ENCODE measurements at regions not wholly inside any gene's neighbourhood (a gene's known extent, or its start where the extent isn't known, plus 50 kb on each side); places are given as distances from the start of the nearest gene placed in this dataset.
"Not testable (repeated sequence)": the region's sequence is repeated elsewhere in the genome, so short reads cannot be mapped to it uniquely, and the experiment has no call there.

DNA sequence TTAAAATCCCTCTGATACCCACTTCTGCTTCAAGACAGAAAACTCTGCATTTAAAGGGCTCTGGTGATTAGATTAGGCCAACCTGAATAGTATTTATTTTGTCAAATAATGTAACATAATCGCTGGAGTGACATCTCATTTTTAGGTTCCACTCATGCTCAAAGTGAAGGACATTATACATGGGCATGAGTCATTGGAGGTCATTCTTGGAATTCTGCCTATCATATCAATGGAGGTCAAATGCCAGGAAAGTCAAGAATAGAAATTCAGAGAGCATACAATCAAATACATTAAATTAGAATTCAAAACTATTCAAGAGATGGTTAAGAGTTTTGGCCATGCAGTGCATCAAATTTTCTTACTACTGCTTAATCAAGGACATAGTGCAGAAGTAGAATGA is 50.8 kb upstream of the PRSS1 start:
- DNase-seq, result no peak

DNA sequence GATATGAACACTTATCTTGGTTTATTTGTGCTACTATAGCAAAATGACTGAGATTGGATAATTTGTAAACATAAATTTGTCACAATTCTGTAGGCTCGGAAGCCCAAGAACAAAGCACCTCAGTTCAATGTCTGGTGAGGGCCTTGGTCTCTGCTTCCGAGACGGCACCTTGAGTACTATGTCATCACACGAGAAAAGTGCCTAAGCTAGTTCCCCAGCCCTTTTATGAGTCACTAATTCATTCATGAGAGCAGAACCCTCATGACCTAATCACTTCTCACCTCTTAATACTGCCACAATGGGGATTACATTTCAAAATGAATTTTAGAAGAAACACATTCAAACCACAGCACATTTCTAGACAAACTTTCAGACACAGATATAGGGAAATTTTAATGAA is 52.0 kb upstream of the PRSS1 start:
- no peak for DNase-seq

DNA sequence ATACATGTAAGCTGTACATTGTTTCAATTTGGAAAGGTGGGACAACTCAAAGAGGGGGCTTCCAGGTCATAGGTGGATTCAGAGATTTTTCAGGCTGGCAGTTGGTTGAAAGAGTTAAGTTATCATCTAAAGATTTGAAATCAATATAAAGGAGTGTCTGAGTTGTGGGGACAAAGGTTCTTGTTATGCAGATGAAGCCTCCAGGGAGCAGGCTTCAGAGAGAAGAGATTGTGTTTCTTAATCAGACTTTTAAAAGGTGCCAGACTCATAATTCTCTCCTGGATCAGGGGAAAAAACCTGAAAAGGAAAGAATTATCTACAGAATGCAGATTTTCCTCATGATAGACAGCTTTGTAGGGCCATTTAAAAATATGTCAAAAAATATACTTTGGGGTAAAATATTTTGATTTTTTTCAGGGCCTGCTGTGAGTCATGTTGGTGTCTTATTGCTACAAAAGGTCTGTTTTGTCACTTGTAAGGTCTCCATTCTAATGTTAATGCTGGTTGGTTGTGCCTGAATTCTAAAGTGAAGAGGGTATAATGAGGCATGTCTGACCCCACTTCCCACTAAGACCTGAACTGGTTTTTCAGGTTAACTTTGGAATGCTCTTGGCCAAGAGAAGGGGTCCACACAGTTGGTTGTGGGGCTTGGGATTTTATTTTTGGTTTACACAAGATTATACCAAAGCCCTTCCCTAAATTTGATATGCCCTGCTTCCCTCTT is 52.7 kb upstream of the PRSS1 start:
- DNase-seq, result no peak

DNA sequence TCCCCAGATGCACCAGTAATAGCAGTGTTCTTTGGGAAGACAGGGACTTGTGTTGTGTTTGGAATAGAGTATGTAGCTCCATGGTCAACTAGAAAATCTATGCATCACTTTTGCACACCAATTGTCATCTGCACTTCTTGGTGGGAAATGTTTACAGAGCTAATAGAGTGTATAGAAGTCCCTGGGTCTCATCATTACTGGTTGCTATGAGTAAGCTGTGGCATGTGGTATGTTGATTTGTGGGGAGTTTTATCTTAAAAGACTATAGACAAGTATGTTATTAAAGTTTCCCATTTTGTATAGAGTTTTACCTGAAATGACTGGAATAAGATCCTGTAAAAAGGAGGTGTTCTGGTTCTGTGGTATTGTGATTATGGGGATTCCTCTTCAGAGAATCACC is 55.4 kb upstream of the PRSS1 start:
- no peak for DNase-seq

DNA sequence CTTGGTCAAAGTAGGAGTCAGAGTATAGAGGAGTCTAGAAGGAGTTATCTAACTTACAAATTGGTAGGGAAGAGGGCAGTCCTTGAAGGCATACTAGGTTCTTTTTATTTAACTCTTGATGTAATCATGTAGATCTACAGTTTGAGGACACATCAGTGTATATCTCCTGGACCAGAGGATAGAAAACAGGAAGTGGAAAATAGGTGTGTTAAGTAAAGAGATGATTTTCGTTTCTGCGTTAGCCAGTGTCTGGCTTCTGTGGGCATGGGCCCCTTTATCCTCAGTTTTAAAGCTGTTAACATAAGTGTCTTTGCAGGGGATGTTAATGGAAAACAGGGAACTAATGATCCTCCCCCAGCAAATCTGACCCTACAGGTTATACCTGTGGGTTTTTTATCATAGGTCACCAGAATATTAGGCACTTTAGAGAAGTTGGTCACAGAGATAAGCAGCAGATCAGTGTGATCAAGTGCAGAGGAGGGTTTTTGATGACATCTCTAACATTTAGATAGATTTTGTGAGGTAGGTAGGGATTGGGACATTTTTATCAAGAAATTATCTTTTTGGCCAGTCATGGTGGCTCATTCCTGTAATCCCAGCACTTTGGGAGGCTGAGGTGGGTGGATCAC is 58.6 kb upstream of the PRSS1 start:
- DNase-seq, result no peak

DNA sequence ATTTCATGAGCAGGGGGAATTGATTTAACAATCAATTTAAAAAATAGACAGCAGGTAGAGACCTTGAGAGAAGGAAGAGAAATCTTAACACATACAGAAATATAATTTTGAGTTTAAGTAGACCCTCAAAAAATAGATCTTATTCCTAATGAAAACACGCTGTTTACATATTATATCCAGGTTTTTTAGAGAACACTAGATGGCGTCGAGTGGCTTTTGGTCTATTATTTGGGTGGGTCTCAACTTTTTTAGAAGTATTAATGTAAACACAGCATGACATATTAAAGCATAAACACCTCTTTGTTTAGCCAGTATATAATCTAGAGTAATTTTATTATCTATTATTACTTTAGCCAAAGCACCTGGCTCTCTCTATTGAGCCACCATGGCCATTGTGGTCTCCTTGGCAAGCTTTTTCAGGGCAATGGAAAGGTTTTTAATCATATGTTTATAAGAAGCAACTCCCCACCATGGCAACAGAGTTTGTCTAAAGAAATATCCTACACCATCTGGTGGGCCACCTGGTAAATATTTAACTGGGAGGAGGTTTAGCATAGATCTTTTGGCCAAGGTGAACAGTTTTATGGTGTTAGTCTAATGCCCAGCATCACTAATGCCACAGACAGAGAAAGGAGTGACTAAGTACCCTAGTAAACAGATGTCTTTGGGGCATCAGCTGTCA is 59.7 kb upstream of the PRSS1 start:
- DNase-seq, result no peak

DNA sequence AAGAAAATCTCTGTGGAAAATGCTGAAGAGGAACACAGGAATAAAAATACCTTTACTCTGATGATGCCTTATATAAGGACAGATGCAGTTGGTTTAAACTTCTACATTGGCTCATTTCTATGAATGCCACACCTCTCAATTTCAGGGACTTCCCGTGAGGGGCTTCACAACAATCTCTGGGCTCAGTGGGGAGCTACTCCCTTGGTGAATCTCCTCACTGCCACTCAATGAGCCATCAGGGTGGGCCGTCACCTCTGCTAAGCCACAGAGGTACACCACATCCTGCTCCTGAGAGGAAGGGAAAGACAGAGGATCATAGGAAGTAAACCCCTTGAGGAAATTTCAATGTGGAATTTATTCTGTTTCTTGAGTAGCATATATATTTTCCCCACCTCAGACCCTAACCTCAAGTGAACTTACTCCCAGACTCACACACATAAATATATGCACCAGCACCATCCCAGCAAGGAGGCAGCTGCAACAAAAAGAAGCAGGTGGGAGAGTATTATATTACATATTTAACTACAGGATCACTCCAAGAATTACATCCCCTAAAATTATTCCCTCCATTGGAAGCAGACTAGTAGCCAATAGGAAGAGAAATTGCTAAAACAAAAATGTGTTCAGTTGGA is 63.3 kb upstream of the PRSS1 start:
- DNase-seq, result no peak

DNA sequence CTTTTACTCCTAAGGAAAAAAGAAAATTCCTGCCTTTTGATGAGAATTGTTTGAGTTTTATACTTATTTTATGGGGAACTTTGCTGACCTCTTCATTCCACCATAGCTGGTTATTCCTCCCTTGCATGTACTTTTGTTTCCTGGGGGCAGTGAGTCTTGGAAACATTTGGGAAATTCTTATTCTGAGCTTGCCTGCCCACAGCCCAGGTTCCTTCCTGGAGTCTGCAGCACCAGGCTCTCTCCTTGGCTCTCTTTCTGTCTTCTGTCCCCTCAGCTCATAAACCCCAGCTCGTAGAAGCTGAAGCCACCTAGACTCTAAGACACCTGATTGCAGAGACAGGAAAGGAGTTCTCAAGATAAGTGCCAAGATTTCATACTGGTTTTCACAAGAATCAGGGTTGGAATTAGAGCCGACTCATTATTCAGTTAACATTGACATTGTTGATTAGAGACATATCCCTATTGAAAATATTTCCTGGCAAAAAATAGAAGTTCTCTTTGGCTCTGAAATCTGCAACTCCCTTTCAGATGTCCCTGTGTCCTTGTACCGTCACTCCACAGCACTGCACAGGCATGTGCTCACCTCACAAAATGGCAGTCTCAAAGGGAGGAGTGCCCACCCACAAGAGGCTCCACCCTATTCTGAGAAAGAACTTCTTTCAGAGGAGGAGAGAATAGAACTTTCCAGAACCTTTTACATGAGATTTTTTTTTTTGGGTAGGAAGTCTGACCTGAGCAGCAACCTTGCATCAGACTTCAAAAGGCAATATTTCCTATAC is 67.8 kb upstream of the PRSS1 start:
- DNase-seq, result no peak

DNA sequence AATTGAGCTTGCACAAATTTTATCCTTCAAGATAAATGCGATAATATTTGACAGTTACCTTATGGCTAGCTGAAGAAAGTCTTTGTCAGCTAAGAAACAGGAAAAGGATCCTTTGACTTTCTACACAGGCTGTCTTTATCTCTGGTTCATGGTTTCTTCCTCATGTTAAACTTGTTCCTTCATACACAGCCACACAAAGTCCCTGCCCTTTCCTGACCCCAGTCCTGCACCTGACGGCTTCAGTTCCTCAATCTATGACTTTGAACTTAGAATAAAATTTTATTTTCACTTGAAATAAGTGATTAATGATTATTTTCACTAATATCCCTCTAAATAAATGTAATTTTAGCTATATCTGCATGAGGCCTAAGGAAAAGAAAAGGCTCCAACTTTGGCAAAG is 77.8 kb upstream of the PRSS1 start:
- DNase-seq, result no peak

DNA sequence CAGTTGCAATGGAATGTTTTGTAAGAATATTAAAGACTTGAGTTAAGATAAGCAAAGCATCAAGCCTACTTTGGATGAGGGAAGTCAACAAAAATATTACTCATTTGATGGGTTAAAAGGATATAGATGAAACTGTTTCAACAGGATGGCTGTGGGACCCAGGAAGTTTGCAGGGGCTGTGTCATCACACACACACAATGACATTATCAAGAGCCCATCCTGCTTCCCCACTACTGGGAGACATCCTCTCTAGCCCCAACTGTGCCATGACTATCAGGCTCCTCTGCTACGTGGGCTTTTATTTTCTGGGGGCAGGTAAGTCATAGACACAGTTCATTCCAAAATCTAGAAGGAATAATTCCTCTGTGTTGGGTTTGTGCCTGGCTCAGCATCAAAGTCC is 78.8 kb upstream of the PRSS1 start:
- no peak for DNase-seq

DNA sequence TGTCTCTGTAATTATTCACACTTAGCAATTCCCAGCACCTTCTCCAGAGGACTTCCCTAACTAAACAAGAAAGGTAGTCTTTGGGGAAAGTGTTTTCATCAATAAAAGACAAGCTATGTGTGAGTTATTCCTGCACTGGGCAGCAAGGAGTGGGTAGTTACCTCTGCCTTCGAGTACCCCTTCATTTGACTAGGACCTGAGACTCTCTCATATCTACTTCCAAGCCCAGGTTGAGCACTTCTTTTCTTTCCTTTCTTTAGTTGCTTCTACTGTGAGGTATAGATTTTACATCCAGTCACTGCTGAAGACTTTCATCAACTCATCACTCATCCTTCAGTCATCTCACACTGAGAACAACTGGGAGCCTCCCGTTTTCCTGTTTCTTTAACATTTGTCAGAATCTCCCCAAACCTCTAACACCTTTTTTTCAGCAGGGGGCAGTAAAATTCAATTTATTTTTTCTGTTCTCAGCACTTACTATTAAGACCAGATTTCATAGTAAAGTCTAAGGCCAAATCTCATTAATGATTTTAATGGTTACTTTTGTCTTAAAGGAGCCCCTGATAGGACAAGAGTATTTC is 80.1 kb upstream of the PRSS1 start:
- no peak for DNase-seq

DNA sequence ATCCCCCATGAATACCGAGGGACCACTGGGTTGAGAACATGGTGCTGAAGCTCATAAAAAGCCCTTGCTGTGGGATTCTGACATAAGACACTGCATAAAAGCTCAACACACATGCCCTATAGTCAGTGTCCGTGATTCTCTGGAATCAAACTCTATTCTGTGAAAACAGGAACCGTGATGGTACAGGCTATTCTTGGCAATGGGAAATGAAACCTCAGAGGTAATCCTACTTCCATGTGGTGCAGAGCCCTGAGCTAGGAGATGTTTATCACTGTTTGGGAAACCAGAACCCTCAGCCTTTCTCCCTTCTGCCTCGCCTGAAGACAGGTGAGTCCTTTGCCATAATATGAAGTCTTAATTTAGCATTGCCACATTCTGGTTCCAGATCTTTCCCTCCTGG is 80.8 kb upstream of the PRSS1 start:
- no peak for DNase-seq

DNA sequence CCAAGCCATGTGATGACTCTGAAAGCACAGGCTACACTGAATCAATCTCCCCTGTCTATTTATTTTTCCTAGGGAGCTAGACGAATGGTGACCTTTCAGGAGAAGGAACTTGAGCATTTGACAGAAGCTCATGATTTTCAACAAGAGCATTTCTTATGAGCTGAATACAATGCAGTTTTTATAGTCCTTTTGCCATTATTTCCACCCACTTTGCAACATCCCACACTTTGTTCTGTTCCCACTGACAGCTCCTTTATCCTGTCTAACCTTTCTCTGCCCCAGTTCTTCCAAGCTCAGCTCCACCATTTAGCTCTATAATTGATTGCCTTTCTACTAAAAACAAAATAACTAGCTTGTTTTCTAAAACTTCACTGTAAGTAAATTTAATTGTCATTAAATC is 91.9 kb upstream of the PRSS1 start:
- DNase-seq, result no peak

DNA sequence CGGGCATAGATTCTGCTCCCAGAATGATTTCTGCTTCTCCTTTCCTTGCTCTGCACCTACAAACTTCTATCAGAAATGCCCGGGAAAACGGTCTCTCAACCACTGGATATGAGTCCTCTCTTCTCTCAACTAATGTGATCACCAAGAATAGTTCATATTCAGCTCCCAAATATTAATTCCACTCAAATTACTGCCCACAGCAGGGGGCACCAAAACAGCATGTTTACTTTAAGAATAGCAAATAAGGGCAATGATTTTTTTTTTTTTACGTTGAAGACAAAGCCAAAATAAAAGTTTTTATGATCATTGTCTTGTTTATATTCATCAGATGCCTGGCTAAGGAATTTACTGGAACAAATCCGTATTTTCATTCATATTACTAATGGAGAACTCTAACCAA is 94.9 kb upstream of the PRSS1 start:
- DNase-seq, result no peak

DNA sequence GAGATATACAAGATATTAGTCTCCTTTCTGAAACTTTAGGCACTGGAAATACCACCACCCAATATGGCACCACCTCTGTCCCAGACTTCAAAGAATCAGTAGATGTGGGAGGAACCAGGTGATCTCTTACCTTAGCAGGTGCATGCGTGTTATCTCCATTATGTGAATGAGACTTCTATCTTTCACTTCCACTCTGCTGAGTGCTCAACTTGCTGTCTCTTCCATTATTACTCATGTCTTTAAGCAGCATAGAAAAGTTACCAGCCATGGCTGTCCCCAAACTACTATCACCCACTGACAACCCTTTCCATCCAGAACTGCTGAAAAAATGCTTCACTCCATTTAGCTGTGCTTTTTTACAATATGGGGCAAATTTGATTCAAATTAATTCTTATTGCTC is 101.5 kb upstream of the PRSS1 start:
- no peak for DNase-seq

DNA sequence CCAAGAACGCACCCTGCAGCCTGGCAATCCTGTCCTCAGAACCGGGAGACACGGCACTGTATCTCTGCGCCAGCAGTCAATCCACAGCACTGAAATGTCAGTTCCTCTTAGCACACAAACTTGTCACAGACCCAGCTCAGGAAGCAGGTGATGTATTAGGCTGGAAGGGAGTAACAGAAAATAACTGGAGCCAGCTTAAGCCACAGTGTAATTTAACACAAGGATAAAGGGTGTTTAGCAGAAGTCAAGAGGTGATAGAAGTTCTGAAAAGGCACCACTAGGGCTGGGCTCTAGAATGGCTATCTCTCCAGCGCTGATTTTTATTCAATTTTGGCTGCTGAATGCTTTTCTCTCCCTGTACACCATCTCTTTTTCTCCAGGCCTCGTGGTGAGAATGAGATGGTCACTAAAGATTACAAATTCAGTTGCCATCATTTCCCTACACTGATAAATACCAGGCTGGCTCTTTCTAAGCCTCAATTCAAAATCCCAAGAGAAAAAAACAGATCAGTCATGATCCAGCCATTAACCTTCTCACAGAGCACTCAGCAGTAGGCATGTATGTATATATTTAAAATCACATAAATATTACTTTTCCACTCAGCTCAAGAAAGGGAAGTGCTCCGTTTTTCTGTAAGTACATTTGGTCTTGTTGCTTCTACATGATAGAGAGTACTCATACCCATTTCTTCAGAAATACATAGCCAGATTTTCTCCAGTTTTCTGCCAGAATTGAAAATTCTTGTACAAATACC is 102.7 kb upstream of the PRSS1 start:
- DNase-seq, result no peak

DNA sequence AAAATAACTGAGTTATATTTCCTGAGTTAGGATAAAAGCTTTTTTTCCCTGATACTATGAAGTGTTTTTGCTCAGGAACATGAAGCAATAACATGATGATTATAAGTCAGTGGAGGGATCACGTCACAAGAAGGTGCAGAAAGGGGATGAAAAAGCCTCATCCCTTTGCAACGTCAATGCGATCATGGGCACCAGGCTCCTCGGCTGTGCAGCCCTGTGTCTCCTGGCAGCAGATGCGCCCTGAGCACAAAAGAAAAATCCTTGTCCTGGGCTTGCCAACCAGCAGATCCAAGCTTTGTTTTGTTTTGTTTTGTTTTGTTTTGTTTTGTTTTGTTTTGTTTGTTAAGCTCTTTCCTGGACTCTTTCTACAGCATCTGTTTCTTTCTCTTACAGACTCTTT is 103.5 kb upstream of the PRSS1 start:
- no peak for DNase-seq

DNA sequence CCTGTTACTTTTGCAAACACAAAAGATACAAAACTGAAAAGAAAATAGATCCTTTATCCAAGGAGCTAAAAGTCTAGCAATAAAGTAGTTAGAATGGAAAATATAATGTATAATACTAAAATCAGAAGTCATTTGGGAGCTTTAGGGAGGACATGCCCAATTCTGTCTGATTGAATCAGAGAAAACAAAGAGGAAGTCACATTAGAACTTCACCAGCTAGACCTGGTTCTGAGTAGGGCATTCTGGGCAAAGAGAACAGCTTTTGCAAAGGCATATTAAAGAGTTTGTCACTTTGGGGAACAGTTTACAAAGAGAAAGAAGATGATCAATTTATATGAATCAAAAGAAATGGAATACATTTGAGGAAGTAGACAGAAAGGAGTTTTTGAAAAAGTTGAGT is 107.0 kb upstream of the PRSS1 start:
- no peak for DNase-seq

DNA sequence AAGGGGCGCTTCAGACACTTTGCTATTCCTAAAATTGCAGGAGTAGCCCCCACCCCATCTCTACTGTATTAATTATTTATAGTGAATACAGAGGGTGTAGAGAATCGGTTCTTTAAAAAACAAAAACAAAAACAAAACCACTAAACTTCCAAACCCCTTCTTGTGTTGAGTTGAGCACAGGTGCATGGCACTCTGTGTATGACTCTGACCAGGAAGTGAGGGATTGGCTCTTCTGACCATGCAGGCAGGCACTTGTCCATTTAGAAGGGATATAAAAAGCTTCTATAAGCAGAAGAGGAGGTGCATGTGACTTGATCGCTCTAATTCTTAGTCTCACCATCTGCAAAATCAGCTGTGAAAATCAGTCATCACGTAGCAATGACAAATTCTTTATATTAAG is 108.0 kb upstream of the PRSS1 start:
- DNase-seq, result not testable (repeated sequence)

DNA sequence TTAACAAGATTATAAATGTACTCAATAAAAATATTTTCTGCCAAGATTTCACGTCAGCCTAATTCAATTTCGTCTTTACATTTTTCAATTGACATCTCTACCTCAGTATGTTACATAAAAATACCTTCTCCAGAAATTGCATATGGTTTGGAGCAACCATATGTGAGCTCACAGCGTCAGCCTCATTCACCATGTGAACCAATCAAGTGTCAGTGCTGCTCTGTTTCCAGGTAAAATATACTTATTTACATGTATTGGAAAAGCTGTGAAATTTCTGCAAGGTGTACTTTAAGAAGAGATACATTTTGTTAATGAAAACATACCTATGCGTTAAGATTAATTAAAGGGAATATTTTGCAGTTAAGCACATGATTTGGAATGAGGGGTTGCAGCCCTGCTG is 110.7 kb upstream of the PRSS1 start:
- DNase-seq, result no peak

DNA sequence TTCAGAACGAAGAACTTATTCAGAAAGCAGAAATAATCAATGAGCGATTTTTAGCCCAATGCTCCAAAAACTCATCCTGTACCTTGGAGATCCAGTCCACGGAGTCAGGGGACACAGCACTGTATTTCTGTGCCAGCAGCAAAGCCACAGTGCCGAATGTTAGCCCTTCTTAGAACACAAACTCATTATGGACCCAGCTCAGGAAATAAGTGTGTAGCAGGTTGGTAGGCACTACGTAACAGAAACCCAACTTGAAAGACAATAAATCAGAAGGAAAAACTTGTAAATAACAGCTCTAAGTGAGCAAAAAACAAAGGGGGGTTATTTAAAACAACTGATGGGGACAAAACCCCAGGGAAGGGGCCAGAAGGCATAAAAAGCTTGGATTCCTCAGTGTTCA is 112.0 kb upstream of the PRSS1 start:
- DNase-seq, result no peak

DNA sequence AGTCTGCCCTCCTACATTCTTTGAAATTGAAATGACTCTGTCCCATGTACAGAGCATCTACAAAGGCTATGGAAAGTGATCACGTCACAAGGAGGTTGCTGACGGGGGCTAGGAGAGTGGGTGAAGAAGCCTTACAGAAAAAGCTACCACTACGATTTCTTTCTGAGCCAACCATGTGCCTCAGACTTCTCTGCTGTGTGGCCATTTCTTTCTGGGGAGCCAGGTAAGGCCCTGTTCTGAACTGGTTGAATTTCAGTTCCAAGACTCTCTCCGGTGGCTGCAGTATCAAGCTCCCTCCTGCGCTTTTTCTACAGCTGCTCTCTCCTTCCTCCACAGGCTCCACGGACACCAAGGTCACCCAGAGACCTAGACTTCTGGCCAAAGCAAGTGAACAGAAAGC is 112.5 kb upstream of the PRSS1 start:
- no peak for DNase-seq

All from activated CD4-positive, alpha-beta T cell treated with anti-CD3 and anti-CD28 coated beads for 1 hour (primary cell).